HepG2 (cell line): ENCODE measurements at regions not wholly inside any gene's neighbourhood (a gene's known extent, or its start where the extent isn't known, plus 50 kb on each side); places are given as distances from the start of the nearest gene placed in this dataset.

ENCODE experiments used
- ELF1 ChIP-seq: sonication (generic); formaldehyde crosslinking; IDR thresholded peaks from 2 replicates; pipeline ENCODE4 v1.4.0; 2020; ENCODE audit warnings: missing genetic modification reagents
- EP300 ChIP-seq, 3 experiments: sonication (generic) in 1 of 3; formaldehyde crosslinking in 1 of 3; IDR thresholded peaks; 2 replicates each; pipeline versions ENCODE4 v1.5.1 to v1.6.1; 2011 to 2020; ENCODE audit warnings: low read depth in 2 of 3, low read length in 2 of 3, borderline replicate concordance in 1 of 3, improper control_type of control experiment in 1 of 3, mild to moderate bottlenecking in 1 of 3, missing genetic modification reagents in 1 of 3, moderate library complexity in 1 of 3
- IKZF1 ChIP-seq: fragments of 450-650 bp; IDR thresholded peaks from 2 replicates; pipeline ENCODE4 v1.7.1; 2016
- REST ChIP-seq, 2 experiments: IDR thresholded peaks; 2 replicates each; pipeline ENCODE4 v1.6.1; 2011 to 2012; ENCODE audit warnings: low read length in 2 of 2, borderline replicate concordance in 1 of 2, low read depth in 1 of 2, mild to moderate bottlenecking in 1 of 2, moderate library complexity in 1 of 2
- U2AF2 ChIP-seq: fragments of 200-400 bp; formaldehyde crosslinking; IDR thresholded peaks from 2 replicates; pipeline ENCODE4 v1.6.1; 2017; ENCODE audit warnings: low read depth, mild to moderate bottlenecking, low read length
- ZNF768 ChIP-seq: sonication (generic); formaldehyde crosslinking; IDR thresholded peaks from 2 replicates; pipeline ENCODE4 v1.4.0; 2020; ENCODE audit warnings: missing genetic modification reagents

- TF ChIP-seq ZNF768: no peak
- TF ChIP-seq IKZF1: no peak
- no peak for TF ChIP-seq U2AF2
- TF ChIP-seq ELF1 (CRISPR knock-in tag): no peak
- TF ChIP-seq REST (IDR thresholded peaks at IDR 0.05; ENCODE audit: borderline replicate concordance in 1 of 2, low read depth in 1 of 2, low read length in 2 of 2): no peak
- no peak for TF ChIP-seq EP300 (IDR thresholded peaks at IDR 0.05; ENCODE audit: low read depth in 2 of 2, low read length in 2 of 2)
- no peak for TF ChIP-seq EP300 (CRISPR knock-in tag; IDR thresholded peaks at IDR 0.05; ENCODE audit: borderline replicate concordance)
These were observed 1933.3 kb downstream of the SUCLG1 start for GRCh38 chr2:82525744-82526143.
